Effector CD8-positive, alpha-beta T cell (primary cell): ENCODE measurements at regions not wholly inside any gene's neighbourhood (a gene's known extent, or its start where the extent isn't known, plus 50 kb on each side); places are given as distances from the start of the nearest gene placed in this dataset.

Experiments
- DNase-seq: peaks from one replicate; lab custom pipeline; 2025; lab: John Stamatoyannopoulos, UW

GRCh38 chr17:77838748-77839697, 119.5 kb upstream of the TNRC6C start:
- no peak for DNase-seq

GRCh38 chr17:77839698-77840512, 118.6 kb upstream of the TNRC6C start:
- no peak for DNase-seq

GRCh38 chr17:77840513-77841165, 117.9 kb upstream of the TNRC6C start:
- no peak for DNase-seq

- no peak for DNase-seq
Measured at GRCh38 chr17:77841742-77842527, 116.6 kb upstream of the TNRC6C start.

GRCh38 chr17:77842528-77843147, 115.9 kb upstream of the TNRC6C start:
- DNase-seq: no peak

- DNase-seq: peak; percentile 21
Measured at GRCh38 chr17:77843255-77843895, 115.1 kb upstream of the TNRC6C start.

- DNase-seq: no peak
Measured at GRCh38 chr17:77843896-77844295, 114.6 kb upstream of the TNRC6C start.

- DNase-seq: no peak
Measured at GRCh38 chr17:77844681-77845080, 113.8 kb upstream of the TNRC6C start.

- no peak for DNase-seq
Measured at GRCh38 chr17:77845541-77846225, 112.8 kb upstream of the TNRC6C start.

- DNase-seq: no peak
Measured at GRCh38 chr17:77846531-77847085, 111.9 kb upstream of the TNRC6C start.

- DNase-seq: no peak
Measured at GRCh38 chr17:77847221-77848085, 111.0 kb upstream of the TNRC6C start.

- DNase-seq: no peak
Measured at GRCh38 chr17:77848257-77848656, 110.2 kb upstream of the TNRC6C start.

GRCh38 chr17:77849239-77849638, 109.3 kb upstream of the TNRC6C start:
- no peak for DNase-seq

- DNase-seq: no peak
Measured at GRCh38 chr17:77851921-77852320, 106.6 kb upstream of the TNRC6C start.

GRCh38 chr17:77852731-77853130, 105.8 kb upstream of the TNRC6C start:
- DNase-seq: no peak

GRCh38 chr17:77853191-77853977, 105.1 kb upstream of the TNRC6C start:
- DNase-seq: no peak

- no peak for DNase-seq
Measured at GRCh38 chr17:77854083-77854758, 104.3 kb upstream of the TNRC6C start.
